ENCODE measurements at regions not wholly inside any gene's neighbourhood (a gene's known extent, or its start where the extent isn't known, plus 50 kb on each side); places are given as distances from the start of the nearest gene placed in this dataset.
"Not testable (repeated sequence)": the region's sequence is repeated elsewhere in the genome, so short reads cannot be mapped to it uniquely, and the experiment has no call there.

DNA sequence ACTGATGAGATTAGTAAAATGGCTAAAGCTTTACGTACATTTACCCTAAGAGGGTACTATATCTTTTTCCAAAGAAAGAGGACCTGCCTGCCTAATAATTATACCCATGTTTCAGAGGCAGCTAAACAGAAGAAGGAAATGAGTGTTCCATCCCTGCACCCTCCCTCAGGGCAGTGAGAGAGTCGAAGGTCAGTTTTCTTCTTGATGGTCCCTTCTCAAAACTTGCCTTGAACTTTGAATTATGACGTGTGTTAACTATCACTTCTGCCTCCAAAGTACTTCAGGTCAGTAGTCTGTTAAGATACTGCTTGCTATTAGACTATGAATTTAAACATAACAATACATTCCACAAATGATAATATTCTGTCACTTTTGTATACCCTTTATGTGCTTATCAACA lies 294.8 kb upstream of the CHRM3 start:
- DNase-seq, result no peak

DNA sequence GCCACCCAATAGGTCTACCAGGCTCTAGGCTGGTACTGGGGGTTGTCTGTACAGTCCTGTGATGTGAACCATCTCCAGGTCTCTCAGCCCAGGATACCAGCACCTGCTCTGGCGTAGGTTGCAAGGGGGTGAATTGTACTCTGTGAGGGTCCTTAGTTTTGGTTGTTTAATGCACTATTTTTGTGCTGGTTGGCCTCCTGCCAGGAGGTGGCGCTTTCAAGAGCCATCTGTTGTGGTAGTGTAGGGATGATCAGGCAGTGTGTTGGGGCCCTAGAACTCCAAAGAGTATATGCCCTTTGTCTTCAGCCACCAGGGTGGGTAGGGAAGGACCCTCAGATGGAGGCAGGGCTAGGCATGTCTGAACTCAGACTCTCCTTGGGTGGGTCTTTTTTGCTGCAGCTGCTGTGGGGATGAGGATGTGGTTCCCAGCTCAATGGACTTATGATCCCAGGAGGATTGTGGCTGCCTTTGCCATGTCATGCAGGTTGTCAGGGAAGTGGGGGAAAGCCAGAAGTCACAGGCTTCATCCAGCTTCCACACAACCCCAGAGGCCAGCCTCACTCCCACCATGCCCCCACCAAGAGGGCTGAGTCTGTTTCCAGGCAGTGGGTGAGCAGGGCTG lies 301.8 kb upstream of the CHRM3 start:
- DNase-seq, result no peak

DNA sequence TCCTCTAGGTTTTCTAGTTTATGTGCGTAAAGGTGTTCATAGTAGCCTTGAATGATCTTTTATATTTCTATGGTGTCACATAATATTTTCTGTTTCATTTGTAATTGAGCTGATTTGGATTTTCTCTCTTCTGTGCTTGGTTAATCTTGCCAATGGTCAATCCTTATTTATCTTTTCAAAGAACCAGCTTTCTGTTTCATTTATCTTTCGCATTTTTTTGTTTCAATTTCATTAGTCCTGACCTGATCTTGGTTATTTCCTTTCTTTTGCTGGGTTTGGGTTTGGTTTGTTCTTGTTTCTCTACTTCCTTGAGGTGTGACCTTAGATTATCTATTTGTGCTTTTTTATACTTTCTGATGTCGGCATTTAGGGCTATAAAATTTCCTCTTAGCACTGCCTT lies 304.4 kb upstream of the CHRM3 start:
- not testable (repeated sequence) for DNase-seq

DNA sequence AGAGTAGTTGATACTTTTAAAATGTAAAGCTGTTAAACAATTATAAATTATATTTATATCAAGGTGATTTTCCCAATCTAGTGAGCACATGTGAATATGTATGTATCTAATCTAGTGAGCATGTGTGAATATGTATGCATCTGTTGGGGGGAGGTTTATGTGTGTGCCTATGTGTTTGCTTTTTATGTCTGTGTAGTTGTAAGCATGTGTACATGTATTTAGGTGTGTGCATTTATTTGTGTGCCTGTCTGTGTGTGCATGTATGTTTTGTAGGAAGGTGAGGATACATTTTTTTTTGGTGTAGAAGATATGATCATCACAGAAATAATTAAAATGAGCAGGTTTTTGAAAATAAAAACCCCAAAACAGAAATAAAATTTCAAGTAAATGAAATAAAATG lies 318.9 kb upstream of the CHRM3 start:
- DNase-seq, result no peak

DNA sequence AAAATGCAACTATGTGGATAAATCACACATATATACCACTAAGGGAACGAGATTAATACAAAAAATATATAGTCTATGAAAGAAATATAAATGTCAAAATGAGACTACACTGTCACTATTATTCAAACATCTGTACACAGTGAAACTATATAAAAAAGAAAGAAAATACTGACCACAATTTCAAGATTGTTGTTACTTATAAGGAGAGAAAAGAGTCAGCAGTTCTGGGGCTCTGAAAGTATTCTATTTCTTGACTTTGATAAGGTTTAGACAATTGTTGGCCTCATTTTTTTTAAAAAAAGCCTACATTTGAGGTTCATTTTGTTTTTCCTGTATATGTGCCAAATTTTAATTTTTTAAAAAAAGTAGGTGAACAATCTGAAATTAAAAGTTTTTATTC lies 319.3 kb upstream of the CHRM3 start:
- no peak for DNase-seq

DNA sequence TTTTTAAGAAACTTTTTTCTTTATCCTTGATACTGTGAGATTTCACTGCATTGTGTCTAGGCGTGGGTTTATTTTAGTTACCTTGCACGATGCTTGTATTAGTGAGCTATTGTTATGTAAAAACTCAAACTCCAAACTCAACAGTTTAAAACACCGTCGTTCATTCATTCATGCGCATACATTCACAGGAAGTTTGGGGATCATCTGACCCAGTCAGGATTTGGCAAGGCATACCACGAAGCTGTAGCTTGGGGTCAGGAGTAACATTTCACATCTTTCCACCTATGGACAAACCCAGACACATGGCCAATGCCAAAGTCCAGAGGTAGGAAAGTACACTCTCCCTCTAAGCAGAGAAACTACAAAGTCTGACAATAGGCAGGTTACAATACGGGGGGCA lies 324.6 kb upstream of the CHRM3 start:
- DNase-seq, result no peak

DNA sequence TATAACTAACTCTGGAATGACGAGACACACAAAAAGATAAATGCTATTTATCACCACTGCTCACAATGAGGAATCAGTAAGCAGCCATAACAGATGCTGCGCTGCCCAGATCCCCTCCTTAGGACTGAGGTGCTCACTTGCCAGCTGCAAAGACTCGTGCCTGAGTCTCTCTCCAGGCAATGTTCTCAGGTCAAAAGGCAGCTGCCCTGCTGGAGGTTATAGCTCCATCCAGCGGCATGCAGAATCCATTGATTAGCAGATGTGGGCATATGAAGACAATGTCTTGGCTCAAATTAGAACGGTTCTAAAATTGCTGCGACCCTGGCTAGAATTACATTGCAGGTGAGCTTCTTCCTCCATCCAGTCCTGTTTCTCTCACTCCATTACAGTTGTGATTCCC lies 328.2 kb upstream of the CHRM3 start:
- no peak for DNase-seq

DNA sequence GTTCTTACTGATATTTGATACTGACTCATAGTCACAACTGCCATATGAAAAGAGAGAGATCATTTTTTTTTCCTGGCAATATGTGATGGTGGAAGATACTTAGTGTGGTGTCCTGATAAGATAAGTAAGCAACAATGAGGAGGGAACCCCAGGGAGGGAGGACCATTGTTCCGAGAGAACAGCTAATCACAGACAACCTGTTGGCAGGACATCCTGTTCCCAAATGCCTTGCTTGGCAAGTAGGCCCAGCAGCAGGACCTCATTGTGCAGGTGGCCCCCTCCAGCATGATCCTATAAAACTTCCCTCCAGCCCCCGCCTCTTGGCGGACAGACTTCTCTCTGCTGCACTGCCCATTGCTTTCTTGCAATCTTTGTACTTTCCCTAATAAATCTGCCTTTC lies 329.4 kb upstream of the CHRM3 start:
- DNase-seq, result no peak

DNA sequence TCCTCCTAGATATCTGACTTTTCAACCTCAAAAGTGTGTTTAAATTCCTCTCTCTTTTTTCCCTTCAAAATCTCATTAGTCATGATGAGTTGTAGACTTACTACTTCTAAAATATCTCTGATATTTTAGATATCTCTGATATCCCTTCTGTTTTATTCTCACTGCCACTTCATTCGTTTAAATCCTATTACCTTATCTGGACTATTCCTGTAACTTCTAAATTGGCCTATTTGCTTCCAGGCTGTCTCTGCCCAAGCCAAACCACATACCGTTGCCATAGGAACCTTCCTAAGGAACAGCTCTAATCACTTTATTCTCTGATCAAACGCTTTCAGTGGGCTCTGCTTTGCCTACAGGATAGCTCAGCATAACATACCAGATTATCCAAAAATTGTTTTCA lies 333.1 kb upstream of the CHRM3 start:
- no peak for DNase-seq

DNA sequence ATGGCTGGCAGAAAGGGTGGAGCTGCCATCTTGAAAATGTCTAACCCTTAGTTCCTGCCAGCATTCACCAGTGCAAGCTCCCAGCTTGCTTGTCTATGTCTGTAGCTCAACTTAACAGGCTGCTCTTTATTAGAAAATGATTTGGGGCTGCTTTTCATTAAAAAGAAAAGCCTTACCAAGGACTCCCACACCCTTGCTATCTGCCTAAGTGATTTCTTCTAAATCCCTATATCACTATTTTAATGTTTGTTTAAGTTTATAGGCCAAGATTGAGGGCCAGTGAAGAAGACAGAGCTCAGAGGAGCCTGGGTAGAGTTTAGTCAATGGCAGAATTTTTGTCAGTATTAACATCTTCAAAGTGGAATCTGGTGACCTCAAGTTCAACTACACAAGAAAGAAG lies 336.8 kb upstream of the CHRM3 start:
- DNase-seq, result no peak

DNA sequence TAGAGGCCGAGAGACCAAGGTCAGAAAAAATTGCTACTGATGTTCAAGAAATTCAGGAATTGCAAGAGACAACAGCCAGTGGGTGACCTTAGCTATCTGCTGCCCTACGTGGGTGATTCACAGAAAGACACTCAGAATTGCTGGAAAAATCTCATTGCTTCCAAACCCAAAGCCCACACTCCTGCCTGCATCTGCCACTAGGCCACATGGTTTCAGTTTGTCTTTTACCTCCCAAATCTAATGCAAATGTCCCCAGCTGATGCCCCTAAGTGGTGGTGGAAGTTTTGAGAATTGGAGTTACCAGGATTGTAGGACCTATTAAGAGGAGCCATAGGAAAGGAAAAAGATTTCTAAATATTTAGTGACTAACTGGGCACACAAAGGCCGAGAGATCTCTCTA lies 341.5 kb upstream of the CHRM3 start:
- DNase-seq, result no peak

DNA sequence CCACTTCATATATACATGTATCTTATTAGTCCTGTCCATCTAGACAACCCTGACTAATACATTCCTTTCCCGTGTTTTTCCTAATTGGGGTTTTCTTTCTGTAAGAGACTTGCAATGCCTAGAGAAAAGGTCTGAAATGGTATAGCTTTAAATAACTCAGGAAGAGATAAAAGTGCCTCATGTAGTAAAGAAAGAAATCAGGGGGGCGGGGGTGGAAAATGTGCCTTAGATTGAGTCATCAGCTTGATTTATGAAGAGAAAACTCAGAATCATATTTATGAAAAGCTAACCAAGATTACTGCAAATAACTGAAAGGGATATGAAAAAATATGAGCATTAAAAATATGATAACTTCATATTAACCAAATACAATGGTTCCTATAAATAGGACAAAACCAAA lies 345.8 kb upstream of the CHRM3 start:
- DNase-seq, result no peak

DNA sequence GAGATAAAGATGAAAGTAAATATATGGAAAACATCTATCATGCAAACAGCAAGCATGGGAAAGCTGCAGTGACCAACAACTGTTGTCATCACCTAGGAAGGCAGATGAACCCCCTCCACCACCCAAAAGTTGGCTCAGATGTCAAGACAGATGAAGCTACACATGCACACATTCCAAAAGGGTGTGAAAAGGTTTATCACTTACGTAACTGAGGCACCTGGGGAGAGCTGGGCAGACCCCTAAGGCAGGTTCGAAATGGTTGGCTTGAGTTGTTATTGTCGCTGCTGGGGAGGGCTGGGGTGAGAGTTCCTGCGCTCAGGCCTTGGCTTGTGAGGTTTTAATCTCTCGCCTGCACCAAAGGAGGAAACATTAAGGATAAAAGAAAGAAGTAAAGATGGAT lies 355.1 kb upstream of the CHRM3 start:
- no peak for DNase-seq

DNA sequence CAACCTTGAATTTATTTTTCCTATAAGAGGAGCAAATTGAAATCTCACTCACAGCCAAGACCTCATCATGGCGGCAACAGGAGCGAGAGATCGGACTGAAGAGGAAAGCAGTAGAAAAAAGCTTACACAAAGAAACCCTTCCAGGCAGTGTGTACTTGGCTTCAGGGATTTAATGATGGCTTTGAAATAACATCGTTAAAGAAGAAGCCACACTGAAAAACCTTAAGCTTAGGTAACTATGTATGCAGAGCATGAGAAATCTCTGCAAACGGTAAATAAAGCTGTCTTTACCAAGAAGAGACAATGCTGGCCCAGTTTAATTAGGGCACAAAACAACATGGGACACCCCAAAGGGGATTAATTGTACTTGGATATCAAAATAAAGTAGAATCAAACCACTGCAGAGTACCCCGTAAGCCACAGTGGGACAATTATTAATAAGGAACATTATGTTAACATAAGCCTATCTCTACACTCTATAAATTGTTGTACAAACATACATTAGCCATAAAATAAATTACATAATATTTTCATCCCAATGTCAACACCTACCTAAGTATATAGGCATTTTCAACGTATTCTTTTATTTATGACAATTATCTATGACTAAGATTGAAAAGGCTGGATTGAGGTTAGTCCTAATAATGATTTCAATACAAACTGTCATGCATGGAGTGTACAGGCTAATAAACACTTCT lies 360.2 kb upstream of the CHRM3 start:
- no peak for DNase-seq

DNA sequence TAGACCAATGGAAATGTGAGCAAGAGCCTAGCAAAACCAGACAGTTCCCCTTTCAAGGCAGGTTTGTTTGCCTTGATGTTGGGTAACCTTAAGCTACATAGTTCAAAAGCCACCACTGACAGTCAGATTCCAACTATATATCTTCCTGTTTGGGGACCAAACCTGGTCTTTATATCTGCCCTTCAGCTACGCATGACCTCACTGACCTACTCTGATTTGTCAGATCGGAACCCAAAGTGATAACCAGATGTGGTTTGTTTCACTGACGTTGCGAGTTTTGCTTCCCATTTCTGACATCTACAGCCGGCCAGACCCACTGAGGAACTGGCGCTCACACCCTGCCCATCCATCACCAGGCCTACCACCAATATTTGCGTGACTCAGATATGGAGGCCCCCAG lies 361.1 kb upstream of the CHRM3 start:
- no peak for DNase-seq

DNA sequence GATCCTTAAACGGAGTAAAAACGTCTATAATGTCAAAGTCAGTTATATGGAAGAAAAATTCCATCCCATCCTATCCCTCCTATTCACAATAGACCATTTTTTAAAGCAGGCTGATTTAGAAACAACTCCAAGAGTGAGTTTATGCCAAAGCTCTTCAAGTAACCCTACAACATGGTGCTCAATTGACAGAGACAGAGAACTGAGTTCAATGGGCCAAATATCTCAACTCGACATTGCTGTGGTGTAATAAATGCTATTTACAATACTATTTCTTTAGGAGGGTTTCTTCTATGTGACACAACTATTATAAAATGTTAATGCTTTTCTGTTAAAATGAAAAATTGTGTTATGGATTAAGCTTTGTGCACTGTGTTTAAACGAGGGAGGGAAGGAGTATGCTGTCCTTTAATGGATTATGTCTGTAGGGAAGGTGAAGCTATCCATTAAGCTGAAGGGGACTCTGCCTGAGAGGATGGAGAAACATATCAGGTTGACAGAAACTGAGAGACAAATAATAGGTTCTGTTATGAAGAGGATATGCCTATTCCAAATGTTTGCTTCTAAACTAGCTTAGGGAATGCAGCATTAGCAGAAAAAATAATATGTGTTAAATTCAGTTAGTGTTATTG lies 362.5 kb upstream of the CHRM3 start:
- DNase-seq, result no peak

DNA sequence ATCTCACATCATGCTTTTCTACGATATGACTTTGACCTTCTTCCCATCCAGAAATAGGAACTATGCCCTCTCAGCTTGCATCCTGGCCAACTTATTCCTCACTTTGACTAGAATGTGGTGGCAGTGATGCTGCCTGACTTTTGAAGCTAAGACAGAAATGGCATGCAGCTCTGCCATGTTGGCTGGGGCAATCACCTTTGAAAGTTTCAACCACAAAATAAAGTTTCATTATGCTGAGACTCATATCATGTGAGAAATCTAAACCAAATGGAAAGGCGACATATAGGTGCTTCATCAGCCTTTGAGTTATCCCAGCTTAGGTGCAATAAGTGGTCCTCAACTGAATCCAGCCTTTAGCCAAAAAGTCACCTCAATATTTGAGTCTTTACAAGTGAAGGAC lies 370.0 kb upstream of the CHRM3 start:
- no peak for DNase-seq

DNA sequence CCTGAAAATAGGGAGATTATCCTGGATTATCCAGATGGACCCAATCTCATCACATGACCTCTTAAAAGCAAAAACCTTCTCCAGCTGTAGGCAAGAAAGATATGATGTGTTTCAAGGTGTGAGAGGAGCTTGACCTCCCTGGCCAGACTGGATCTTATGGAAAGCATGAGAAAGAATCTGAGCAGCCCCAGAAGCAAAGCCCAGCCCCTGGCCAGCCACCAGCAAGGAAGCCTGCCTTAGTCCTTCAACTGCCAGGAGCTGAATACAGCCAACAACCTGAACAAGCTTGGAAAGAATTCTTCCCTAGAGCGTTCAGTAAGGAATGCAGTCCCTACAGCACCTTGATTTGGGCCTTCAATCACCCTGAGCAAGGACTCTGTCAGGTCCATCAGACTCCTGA lies 375.0 kb upstream of the CHRM3 start:
- no peak for DNase-seq

DNA sequence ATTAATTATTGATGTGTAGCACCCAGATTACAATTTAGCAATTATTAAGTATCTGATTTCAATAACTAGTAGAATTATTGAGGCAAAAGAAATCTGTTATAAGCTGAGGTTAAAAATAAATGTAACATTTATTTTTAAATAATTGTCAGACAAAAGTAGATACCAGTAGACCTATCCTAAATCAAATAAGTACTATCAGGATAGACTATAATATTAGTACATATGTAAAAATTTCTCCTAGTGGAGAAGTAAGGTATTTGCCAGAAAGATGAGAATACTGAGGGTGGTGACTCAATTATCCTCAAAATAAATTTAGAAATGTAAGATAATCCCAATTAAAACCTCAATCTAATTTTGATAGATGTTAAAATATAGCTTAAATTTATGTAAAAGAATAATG lies 377.8 kb upstream of the CHRM3 start:
- no peak for DNase-seq

DNA sequence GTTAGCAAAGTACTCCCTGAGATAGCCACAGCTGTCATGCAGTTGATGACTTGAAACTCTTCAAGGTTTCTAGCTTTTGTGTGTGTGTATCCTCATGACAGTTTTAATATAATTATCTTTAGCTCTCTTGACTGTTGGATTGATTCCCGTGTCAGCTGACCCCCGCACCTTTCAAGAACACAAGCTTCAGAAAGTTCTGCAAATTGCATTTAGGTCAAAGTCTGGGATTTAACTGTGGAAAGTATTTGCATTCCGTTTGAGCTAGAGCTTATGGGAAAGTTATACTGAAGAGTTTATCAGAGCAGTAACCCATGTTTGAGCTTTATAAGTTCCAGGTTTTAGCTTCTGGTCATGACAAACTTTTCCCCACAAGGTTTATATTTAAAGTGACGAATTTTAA lies 380.1 kb upstream of the CHRM3 start:
- DNase-seq, result no peak

DNA sequence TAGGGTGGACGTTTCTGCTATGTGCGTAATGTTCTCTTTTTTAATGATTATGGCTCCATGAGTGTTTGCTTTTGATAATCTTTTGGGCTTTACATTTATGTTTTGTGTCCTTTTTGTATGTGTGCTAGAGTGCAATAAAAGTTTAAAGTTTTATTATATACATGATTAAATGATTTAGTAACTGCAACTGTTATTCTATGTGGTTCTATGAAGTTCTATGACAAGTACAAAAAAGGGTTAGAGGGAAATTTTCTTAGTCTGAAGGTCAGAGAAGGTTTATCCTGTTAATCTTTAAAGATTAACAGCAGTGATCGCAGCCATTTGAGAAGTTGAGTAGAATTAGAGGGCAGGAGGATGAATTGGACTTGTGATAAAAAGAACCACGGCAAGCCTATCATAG lies 386.4 kb upstream of the CHRM3 start:
- DNase-seq, result no peak

DNA sequence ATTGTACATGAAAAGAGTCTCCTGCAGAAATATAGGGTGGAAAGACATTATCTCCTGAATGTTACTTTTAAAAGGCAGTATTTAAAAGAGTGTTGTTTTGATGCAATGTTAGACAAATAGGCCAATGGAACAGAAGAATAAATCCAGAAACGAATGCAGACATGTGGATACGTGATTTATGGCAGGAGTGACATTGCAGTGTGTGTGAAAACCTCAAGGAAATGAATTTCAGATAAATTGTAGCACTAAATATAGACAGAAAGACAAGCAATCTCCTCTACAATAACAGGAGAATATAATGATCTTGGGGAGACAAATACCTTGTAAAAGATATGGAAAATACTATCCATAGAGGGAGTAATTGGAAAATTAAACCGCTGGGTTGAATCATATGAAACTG lies 387.8 kb upstream of the CHRM3 start:
- no peak for DNase-seq

DNA sequence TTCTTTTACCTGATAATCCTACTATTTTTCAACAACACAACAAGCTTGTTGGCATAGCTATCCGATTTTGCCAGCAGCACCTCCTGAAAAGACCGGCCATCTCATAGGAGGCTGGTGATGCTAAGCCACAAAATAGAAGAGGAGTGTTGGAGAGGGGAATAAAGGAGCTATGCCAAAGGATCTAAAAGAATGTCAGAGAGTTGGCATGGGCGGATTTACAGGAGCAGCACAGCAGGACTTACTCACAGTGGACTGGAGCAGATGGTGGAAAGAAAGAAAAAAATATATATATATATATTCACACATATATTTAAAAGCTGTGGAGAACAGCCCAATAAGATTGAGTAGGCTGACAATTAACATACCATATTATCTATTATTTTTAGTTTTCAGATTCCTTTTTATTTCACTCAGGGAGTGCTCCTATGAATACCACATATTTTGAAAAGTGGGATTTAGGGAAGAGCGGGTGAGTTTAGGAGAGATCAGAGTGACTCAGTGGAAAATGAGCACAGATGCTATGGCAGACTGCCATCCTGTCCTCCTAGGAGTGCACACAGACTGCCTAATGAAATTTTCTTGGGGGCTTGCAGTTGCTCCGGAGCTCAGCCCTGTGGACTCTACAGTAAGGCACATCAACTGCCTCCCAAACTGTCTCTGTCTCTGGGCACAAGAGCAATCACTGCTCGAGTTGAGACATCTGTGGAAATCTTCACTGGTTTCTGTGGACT lies 394.4 kb upstream of the CHRM3 start:
- DNase-seq, result no peak

DNA sequence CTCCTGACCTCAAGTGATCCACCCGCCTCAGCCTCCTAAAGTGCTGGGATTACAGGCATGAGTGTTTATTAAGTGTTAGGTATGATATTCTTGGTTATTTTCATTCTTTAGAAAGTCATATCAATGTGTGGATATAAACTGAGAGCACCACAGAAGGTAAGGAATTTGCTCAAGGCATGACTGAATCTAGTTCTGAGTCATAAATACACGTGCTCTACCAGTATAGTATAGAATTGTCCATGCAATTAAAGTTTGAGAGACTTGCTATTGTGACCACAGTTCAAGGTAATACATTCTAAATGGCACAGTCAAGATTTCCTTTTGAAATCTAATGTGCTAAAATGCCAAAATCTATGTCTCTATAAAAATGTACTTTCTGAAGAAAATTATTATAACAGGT lies 401.1 kb upstream of the CHRM3 start:
- no peak for DNase-seq
